ENCODE measurements at regions not wholly inside any gene's neighbourhood (a gene's known extent, or its start where the extent isn't known, plus 50 kb on each side); places are given as distances from the start of the nearest gene placed in this dataset.

DNA sequence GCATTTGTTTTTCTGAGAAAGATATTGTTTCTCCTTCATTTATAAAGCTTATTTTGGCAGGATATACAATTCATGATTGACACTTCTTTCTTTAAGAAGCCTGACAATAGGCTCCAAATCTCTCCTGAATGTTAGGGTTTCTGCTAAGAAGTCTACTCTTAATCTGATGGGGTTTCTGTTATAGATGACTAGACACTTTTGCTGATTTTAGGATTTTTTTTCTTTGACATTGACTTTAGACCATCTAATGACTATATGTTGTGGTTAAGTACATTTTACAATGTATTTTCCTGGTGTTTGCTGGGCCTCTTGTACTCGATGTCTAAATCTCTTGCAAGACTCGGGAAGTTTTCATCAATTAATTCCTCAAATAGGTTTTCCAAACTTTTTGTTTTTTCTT, 321.8 kb upstream of the SMIM30 start:
- Histone ChIP-seq H3K4me3 (ENCODE audit: low read depth, low read length) (no peak overlapping the region), H3K27ac (ENCODE audit: low read depth, low read length) (no peak overlapping the region), H3K9me3 (ENCODE audit: control insufficient read depth, insufficient read depth, low read length) (no peaks in the 10 kb centered on the region), H3K27me3 (ENCODE audit: control insufficient read depth, insufficient read depth, low read length) (no peaks in the 10 kb centered on the region)
- ChIA-PET CTCF (interaction anchor here (1.7 kb wide), 1 partner anchor 18 kb away, joined by 8 read pairs; no protein-coding TSS in a partner anchor), POLR2A (no interaction called here)
- DNase-seq (ENCODE audit: low read depth, low spot score) = no peak
- no peak for TF ChIP-seq CTCF (IDR thresholded peaks at IDR 0.05; ENCODE audit: low read depth, low read length)

DNA sequence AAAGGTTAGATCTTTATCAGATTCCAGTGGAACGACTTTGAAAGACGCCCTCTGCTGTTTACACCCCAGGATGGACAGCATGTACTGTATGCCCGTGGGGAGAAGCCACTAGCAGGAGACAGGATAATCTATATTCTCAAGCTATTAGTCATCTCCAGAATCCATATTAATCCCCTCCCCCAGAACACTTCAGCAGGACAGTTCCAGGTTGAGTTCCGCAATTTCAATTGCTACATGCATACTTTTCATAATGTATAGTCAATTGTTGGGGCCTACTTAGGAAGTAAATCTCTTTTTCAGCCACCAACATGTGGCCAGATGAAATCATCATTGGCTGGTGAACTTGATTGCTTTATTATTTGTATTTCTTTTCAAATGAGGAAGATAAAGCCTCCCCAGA, 313.1 kb upstream of the SMIM30 start:
- CTCF ChIA-PET = no interaction called here
- Histone ChIP-seq H3K27ac (ENCODE audit: low read depth, low read length) (no peak overlapping the region), H3K9me3 (ENCODE audit: control insufficient read depth, insufficient read depth, low read length) (no peaks in the 10 kb centered on the region), H3K27me3 (ENCODE audit: control insufficient read depth, insufficient read depth, low read length) (no peaks in the 10 kb centered on the region), H3K4me3 (ENCODE audit: low read depth, low read length) (no peak overlapping the region)
- no peak for TF ChIP-seq CTCF (IDR thresholded peaks at IDR 0.05; ENCODE audit: low read depth, low read length)
- DNase-seq (ENCODE audit: low read depth, low spot score) = no peak
- POLR2A ChIA-PET = no interaction called here

DNA sequence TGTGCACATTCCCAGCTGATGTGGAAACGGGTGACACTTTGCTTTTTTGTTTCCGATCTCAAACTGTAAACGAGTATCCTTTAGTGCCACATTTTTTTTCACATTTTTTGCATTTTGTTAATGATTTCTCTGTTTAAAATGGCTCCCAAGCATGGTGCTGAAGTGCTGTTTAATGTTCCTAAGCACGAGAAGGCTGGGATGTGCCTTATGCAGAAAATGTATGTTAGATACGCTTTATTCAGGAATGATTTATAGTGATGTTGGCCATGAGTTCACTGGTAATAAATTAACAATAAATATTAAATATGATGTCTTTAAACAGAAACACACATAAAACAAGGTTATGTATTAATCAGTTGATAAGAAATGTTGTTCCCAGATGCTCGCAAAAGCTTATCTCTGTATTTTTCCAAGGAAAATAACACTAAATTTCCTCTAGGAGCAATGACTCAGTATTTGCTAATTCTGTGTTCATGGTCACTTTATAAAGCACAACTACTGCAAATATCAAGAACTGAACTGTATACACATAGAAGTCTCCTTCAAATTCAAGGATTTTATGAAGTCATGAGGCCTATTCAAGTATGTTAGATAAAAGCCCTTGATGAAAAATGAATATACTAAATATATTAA, 305.9 kb upstream of the SMIM30 start:
- ChIA-PET CTCF (interaction anchor here (0.7 to 6.0 kb wide), 8 partner anchors 12 to 1873 kb away, joined by 3 to 114 read pairs (median 3); no protein-coding TSS in a partner anchor), POLR2A (no interaction called here)
- H3K27me3 ChIP-seq (ENCODE audit: control insufficient read depth, insufficient read depth, low read length) = no peaks in the 10 kb centered on the region
- H3K9me3 ChIP-seq (ENCODE audit: control insufficient read depth, insufficient read depth, low read length) = no peaks in the 10 kb centered on the region
- H3K27ac ChIP-seq (ENCODE audit: low read depth, low read length) = no peak overlapping the region
- no peak overlapping the region for H3K4me3 ChIP-seq (ENCODE audit: low read depth, low read length)
- no peak for DNase-seq (ENCODE audit: low read depth, low spot score)
- no peak for TF ChIP-seq CTCF (IDR thresholded peaks at IDR 0.05; ENCODE audit: low read depth, low read length)

DNA sequence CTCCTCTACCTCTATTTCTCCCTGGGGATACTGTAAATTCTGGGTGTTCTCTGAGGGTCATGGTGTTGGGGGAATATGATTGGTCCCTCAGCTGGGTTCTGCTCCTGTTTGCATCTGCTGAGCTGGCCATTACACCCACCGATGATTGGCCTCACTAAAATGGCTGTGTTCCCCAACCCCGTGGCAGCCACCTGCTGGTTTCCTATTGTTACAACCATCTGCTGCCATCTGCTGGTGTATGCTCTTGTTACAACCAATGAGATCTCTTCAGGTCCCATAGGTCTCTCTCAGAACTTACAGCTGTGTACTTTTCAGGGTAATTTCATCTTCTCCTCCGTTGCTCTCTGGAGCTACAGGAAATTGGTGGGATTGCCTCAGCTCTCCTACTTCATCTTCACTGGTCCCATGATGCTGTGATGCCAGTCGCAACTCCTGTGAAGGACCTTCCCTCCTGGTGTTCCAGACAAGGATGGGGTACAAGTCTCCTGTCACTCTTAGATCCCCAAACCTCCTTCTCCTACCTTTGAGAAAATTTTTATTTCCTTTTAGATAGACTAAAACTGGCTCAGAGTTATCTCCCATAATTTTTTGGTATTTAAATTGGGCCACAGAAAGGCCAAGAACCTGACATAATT, 303.5 kb upstream of the SMIM30 start:
- POLR2A ChIA-PET = no interaction called here
- peak; percentile 69 for DNase-seq (ENCODE audit: low read depth, low spot score)
- TF ChIP-seq CTCF (IDR thresholded peaks at IDR 0.05; ENCODE audit: low read depth, low read length) = peak; percentile 91
- Histone ChIP-seq H3K27ac (ENCODE audit: low read depth, low read length) (no peak overlapping the region), H3K27me3 (ENCODE audit: control insufficient read depth, insufficient read depth, low read length) (no peaks in the 10 kb centered on the region), H3K4me3 (ENCODE audit: low read depth, low read length) (no peak overlapping the region), H3K9me3 (ENCODE audit: control insufficient read depth, insufficient read depth, low read length) (no peaks in the 10 kb centered on the region)
- CTCF ChIA-PET = interaction anchor here (0.5 to 6.0 kb wide), 40 partner anchors 9 to 913 kb away, joined by 3 to 114 read pairs (median 4); partner anchors contain the start of gene GPR85

DNA sequence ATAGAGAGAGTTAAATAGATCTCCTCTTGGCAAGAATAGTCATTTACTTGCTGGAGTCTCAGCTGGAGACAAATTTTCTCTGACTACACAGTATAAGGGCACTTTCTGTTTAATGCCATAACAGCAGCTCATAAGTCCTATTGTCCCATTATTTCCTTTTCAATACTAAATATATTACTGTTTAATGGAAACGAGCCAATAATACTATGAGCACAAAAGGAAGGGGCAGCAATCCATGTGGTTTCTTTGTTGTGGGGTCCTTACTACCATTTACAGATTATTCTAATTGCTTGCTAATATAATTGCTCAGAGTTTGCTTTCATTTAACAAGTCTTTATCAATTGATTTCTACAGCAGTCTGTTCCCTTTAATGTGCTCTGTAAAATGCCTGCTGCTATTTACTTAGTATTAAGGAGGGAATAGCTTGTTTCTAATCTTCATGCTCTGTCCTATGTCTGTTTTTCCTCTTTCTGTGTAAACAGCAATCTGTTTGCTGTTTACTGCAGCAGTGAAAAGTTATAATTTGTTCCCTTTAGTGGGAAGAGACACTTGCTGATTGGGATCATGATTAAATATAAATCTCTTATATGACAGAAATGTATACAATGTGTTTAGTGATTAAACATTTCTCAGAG, 296.2 kb upstream of the SMIM30 start:
- no peak for DNase-seq (ENCODE audit: low read depth, low spot score)
- CTCF ChIA-PET = interaction anchor here (1.0 kb wide), 1 partner anchor 255 kb away, joined by 3 read pairs; no protein-coding TSS in a partner anchor
- H3K4me3 ChIP-seq (ENCODE audit: low read depth, low read length) = no peak overlapping the region
- no peak overlapping the region for H3K27ac ChIP-seq (ENCODE audit: low read depth, low read length)
- POLR2A ChIA-PET = no interaction called here
- no peaks in the 10 kb centered on the region for H3K27me3 ChIP-seq (ENCODE audit: control insufficient read depth, insufficient read depth, low read length)
- TF ChIP-seq CTCF (IDR thresholded peaks at IDR 0.05; ENCODE audit: low read depth, low read length) = no peak
- no peaks in the 10 kb centered on the region for H3K9me3 ChIP-seq (ENCODE audit: control insufficient read depth, insufficient read depth, low read length)

All from AG04450 (cell line).